KG1 (cell line): ENCODE measurements at regions not wholly inside any gene's neighbourhood (a gene's known extent, or its start where the extent isn't known, plus 50 kb on each side); places are given as distances from the start of the nearest gene placed in this dataset.

ENCODE experiments used
- DNase-seq: peaks from one replicate; lab custom pipeline; 2025; lab: John Stamatoyannopoulos, UW

DNA sequence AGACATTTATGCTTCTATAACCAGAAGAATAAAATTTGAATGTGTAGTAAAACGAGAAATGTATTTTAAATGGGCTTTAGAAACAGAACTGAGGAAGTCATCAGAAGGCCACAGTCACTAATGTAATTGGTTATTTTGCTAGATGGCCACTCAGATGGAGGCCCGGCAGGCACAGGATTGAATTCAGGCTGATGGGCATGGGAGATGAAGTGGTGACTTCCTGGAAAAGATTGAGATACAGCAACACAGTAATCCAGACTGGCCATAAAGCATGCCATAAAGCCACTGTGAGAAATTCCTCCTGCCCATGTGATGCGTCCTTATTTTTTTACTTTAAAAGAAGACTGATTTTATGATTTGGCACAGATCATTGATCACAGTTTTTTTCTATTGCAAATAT lies 297.7 kb downstream of the ICOS start:
- no peak for DNase-seq

DNA sequence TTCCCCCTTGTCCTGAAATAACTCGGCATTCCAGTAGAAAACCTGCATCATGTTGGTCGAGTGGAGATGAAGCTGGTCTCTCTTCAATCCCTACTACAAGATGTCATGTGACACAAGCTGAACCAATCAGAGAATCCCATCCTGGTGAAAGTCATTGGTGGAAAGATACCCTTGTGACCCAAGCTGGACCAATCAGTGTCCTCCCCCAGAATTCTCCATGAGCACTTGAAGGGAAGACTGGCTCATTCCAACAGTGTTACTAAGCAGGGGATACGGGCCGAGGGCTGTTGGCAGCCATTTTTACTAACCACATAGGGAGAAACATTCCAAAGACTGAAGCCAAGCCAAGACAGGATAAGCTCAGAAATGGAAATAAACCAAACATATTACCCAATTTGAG lies 298.3 kb downstream of the ICOS start:
- DNase-seq = no peak

DNA sequence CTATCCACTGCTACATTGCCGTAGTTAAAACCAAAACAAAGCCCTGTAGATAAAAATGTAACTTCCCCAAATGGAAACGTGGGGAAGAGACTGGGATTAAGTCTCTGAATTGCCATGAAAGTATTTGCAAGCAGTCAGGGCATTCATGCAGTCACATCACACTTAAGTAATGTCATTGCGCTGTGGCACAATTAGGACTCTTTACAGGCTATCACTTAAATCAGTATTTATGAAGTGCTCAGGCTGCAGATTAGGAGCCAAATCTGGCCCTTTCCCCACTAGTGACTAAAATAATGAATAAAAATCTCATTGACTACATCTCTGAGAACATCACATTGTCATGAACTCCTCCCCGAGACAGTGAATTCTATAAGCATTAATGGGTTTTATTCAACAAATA lies 300.9 kb downstream of the ICOS start:
- DNase-seq = no peak

DNA sequence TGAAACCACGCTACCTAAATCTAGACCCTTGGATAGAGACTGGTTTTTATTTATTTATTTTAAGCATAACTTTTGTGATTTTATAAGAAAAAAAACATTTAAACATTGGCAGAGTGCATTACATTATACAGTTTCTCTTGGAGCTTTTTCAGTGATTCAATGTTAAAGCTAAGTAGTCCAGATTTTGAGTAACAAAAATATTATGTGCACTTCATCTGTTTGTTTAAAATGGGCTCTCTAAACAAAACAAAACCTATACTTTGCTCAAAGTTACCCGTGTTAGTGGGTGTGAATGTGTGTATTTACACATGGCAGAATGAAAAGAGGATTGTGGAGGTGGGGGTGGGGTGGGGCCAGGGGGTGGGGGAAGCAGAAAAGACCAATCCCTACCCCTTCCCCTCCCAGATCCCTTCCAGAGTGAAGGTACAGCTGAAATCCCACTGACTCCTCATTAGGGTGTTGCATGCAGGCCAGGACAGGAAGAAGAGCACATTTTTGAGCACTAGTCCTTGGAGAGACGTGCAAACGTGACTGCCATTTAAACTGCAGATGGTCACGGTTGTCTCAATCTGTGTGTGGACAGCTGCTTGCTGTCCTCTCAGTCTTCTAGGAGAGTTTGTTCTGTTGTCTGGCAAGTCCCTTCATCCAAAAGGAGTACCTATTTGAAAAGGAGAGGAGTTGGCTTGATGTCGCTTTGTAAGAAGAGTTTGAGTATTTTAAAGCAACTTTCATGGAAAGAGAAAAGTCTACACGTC lies 303.0 kb downstream of the ICOS start:
- no peak for DNase-seq

DNA sequence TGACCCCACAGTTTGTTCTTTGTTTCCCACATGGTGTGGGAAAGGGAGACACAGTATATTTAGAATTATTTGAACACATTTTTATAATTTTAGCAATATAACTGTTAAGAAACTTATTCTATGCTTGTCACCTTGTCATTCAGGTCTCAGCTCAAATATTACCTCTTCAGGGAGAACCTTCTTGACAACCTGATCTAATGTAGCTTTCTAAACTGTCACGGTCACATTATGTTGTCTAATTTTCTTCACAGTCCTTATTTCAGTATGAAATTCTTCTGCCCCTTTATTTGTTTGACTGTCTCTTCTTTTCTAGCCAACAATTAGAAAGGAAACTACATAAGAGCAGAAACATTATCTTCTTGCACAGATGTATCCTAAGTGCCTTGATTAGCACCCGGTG lies 304.3 kb upstream of the PARD3B start:
- no peak for DNase-seq

DNA sequence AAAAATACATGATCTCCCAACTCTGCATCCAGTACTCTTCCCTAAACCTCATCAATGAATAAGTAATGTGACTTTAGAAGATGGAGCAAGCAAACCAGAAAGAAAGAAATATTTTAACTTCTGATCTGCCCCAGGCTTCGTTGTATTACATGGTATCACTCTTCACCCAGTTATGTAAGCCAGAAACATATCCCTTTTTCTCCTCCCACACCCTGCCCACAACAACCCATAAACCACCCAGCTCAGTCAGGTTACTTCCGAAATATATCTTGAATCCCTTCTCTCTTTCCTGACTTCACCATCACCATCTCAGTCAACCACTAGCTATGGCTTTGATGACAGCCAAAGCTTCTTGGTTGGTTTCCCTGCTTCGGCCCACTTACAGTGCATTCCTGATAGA lies 295.8 kb upstream of the PARD3B start:
- DNase-seq = no peak

DNA sequence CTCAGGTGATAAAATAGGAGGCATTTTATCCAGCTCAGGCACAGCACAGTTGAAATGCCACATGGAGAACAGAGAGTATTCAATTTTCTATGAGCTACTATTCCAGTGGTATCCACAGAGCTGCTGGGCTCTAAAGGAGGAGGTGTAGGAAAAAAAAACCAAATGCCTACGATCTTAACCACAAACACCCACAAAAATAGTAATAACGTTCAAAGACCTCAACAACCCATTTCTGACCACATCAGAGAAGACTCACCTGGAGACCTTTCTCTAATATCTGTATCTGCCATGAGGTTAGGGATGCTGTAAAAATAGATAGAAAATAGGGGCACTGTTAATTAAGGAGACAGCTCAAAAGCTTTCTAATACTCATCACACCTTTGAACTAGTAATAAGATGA lies 294.6 kb upstream of the PARD3B start:
- no peak for DNase-seq

GRCh38 chr2:204251158-204251997 lies 293.9 kb upstream of the PARD3B start:
- no peak for DNase-seq

DNA sequence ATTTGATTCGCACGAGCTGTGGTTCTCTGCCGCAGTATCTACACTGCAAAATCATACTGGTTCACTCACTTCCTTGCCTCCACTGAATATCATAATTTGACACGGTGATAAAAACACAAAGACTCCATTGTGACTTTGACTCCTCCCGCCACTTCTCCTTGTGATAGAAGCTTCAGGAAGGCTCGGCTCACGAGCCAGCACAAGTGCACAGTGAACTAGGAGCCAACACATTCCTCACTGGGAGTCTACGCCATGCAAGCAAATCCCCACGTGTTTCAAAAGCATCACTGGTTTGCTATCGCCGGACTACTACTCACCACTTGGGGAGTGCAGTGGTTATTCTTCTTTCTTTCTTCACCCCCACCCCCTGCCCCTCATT lies 293.3 kb upstream of the PARD3B start:
- DNase-seq = no peak

DNA sequence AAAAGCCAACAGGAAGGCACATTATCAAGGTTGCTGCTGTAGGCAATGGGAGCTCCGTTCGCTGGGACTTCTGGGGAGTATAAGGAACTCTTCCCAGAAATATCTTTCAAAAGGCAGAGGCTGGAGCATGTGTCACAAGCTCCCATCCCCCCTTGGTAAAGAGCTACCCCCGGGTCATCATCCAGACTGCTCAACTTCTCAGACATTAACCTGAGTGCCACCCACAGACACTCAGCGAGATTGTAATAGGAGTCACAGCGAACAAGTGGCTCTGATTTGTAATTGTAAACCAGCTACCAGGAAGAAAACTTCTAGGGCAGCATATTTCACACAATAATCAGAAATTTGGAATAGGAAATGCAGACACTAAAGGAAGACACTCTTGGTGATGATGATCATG lies 290.2 kb upstream of the PARD3B start:
- no peak for DNase-seq

GRCh38 chr2:204255526-204255925 lies 289.7 kb upstream of the PARD3B start:
- no peak for DNase-seq

GRCh38 chr2:204257781-204258180 lies 287.5 kb upstream of the PARD3B start:
- DNase-seq = no peak

DNA sequence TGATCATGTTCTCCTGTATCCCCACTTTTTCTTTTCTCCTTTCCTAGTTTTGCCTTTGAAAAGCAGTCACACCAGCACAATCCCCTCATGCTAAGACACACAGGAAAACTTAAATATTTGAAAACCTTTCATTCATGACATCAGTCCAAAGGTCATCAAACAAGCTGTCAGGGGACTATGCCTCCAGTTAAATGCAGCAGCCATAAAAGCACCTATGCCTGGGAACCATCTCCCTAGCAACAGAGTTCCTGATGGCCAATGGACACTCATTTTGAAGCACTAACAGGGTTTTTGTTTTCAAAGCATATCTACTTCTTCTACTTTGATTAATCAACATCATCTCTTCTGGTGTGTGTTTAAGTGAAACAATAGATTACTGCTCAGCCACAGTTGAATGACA lies 286.4 kb upstream of the PARD3B start:
- no peak for DNase-seq

GRCh38 chr2:204260162-204260877 lies 285.0 kb upstream of the PARD3B start:
- DNase-seq = peak; percentile 40

DNA sequence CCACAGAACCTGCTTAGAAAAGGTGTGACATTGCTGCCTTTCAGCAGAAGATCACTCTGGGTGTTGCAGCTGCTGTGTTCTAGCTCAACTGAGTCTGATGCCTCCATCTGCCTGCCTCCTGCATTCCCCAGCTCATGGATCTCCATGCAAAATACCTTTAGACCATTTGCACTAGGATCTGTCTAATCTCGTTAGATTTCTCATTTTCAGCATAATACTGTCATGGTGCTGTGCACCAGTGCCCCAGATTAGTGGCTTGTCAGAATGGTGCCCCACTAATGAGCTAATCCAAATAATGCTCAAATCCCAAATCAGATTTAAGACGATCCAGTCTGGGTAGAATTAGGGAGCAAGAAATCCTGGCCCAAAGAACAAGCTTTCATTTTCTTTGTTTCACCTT lies 284.4 kb upstream of the PARD3B start:
- no peak for DNase-seq

- DNase-seq = no peak
Observed at GRCh38 chr2:204261846-204262245, 283.4 kb upstream of the PARD3B start.

DNA sequence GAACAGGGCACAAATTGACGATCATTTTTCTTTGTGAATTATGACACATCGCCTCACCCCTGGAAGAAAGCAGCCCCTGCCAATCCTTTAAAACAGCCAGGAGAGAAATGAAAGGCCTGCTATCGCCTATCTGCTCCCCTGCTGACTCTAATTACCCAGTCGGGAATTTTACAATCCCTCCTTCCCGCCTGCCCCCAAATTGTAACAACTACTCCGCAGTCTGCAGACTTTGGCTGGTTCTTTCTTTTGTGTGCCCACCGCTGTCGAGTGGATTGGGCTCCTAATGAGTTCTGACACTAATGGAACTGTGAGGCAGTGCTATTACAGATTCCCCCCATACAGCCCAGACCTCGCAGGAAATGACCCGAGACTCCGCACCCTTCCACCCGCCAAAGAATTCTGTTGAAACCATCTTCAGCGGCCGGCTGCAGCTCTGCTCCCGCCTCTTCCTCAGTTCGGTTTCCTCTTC lies 281.2 kb upstream of the PARD3B start:
- no peak for DNase-seq

- DNase-seq = no peak
Observed at GRCh38 chr2:204264621-204265140, 280.6 kb upstream of the PARD3B start.

GRCh38 chr2:204265681-204266181 lies 279.5 kb upstream of the PARD3B start:
- no peak for DNase-seq

- no peak for DNase-seq
Observed at GRCh38 chr2:204268458-204268857, 276.8 kb upstream of the PARD3B start.

- no peak for DNase-seq
Observed at GRCh38 chr2:204268971-204269370, 276.3 kb upstream of the PARD3B start.

DNA sequence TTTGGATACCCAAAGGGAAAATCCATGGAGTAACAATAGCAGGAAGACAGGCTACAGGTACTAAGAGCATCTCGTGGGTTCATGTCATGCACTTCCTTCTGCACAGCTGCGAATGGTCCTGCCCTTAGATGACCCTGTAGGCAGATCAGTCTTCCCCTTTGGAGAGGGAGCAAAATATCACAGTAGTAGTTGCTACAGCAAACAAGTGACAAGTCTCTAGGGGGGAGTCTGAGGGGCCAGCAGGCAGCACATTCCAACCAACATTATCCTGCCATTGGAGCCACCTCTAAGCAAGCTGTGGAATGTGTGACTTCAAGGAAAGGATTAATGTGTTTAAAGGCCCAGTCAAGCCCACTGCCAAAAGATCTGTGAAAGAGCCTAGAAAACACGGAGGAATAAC lies 273.2 kb upstream of the PARD3B start:
- no peak for DNase-seq
